ENCODE measurements at regions not wholly inside any gene's neighbourhood (a gene's known extent, or its start where the extent isn't known, plus 50 kb on each side); places are given as distances from the start of the nearest gene placed in this dataset.
A peak's percentile ranks its signal among the peaks of the same experiment; 100 is the strongest.

- DNase-seq: no peak
Measured at GRCh38 chr2:62595474-62595873, 89.5 kb upstream of the TMEM17 start.

GRCh38 chr2:62593825-62594224 is 87.8 kb upstream of the TMEM17 start:
- DNase-seq: no peak

GRCh38 chr2:62591491-62591890 is 85.5 kb upstream of the TMEM17 start:
- DNase-seq: no peak

- DNase-seq: no peak
Measured at GRCh38 chr2:62589691-62590356, 83.8 kb upstream of the TMEM17 start.

GRCh38 chr2:62587592-62587991 is 81.6 kb upstream of the TMEM17 start:
- DNase-seq: no peak

- DNase-seq: no peak
Measured at GRCh38 chr2:62586981-62587380, 81.0 kb upstream of the TMEM17 start.

GRCh38 chr2:62578803-62579640 is 73.0 kb upstream of the TMEM17 start:
- DNase-seq: no peak

GRCh38 chr2:62577994-62578781 is 72.2 kb upstream of the TMEM17 start:
- no peak for DNase-seq

GRCh38 chr2:62576276-62576939 is 70.4 kb upstream of the TMEM17 start:
- DNase-seq: no peak

GRCh38 chr2:62573936-62574335 is 67.9 kb upstream of the TMEM17 start:
- DNase-seq: no peak

GRCh38 chr2:62573137-62573731 is 67.2 kb upstream of the TMEM17 start:
- no peak for DNase-seq

- DNase-seq: no peak
Measured at GRCh38 chr2:62570861-62571698, 65.1 kb upstream of the TMEM17 start.

GRCh38 chr2:62569907-62570841 is 64.2 kb upstream of the TMEM17 start:
- DNase-seq: peak in 1 of 2 experiments; percentile 26

- no peak for DNase-seq
Measured at GRCh38 chr2:62568983-62569837, 63.2 kb upstream of the TMEM17 start.

- no peak for DNase-seq
Measured at GRCh38 chr2:62568074-62568473, 62.1 kb upstream of the TMEM17 start.

- DNase-seq: no peak
Measured at GRCh38 chr2:62567669-62568068, 61.7 kb upstream of the TMEM17 start.

GRCh38 chr2:62566847-62567246 is 60.9 kb upstream of the TMEM17 start:
- no peak for DNase-seq

- DNase-seq: no peak
Measured at GRCh38 chr2:62565309-62565908, 59.4 kb upstream of the TMEM17 start.

All from NCI-H526 (cell line).